Smooth muscle cell (in vitro differentiated cells): ENCODE measurements at regions not wholly inside any gene's neighbourhood (a gene's known extent, or its start where the extent isn't known, plus 50 kb on each side); places are given as distances from the start of the nearest gene placed in this dataset.

ENCODE experiments used
- DNase-seq: peaks from one replicate; lab custom pipeline; 2025; ENCODE audit not compliant: unreplicated experiment; lab: John Stamatoyannopoulos, UW
- H2AFZ ChIP-seq: fragments of 200-600 bp; sonication (generic); 2 replicates; pipeline ENCODE4 v1.6.0; 2016; ENCODE audit warnings: antibody characterized with exemption, low read depth, mild to moderate bottlenecking
- H3F3A ChIP-seq: fragments of 200-600 bp; sonication (generic); 2 replicates; pipeline ENCODE4 v1.6.0; 2017; ENCODE audit warnings: antibody characterized with exemption, low read depth
- H3K27ac ChIP-seq: fragments of 200-600 bp; sonication (generic); 2 replicates; pipeline ENCODE4 v1.5.1; 2016; ENCODE audit warnings: low read depth, mild to moderate bottlenecking
- H3K27me3 ChIP-seq: fragments of 200-600 bp; sonication (generic); 2 replicates; pipeline ENCODE4 v1.6.1; 2016; ENCODE audit warnings: low read depth, mild to moderate bottlenecking
- H3K36me3 ChIP-seq: fragments of 200-600 bp; sonication (generic); 2 replicates; pipeline ENCODE4 v1.5.1; 2016; ENCODE audit warnings: low read depth
- H3K4me1 ChIP-seq: fragments of 200-600 bp; sonication (generic); 2 replicates; pipeline ENCODE4 v1.5.1; 2016; ENCODE audit warnings: low read depth
- H3K4me2 ChIP-seq: fragments of 200-600 bp; sonication (generic); 2 replicates; pipeline ENCODE4 v1.6.0; 2016; ENCODE audit warnings: mild to moderate bottlenecking
- H3K4me3 ChIP-seq: fragments of 200-600 bp; sonication (generic); 2 replicates; pipeline ENCODE4 v1.5.1; 2016; ENCODE audit warnings: mild to moderate bottlenecking
- H3K79me2 ChIP-seq: fragments of 200-600 bp; sonication (generic); 2 replicates; pipeline ENCODE4 v1.6.0; 2016; ENCODE audit warnings: low read depth, mild to moderate bottlenecking
- H3K9ac ChIP-seq: fragments of 200-600 bp; sonication (generic); 2 replicates; pipeline ENCODE4 v1.6.0; 2016; ENCODE audit warnings: low read depth
- H3K9me3 ChIP-seq: fragments of 200-600 bp; sonication (generic); replicated peaks from 2 replicates; pipeline ENCODE4 v1.5.1; 2016; ENCODE audit warnings: low read depth
- H4K20me1 ChIP-seq: fragments of 200-600 bp; sonication (generic); 2 replicates; pipeline ENCODE4 v1.6.0; 2016; ENCODE audit warnings: low read depth
- CTCF ChIP-seq: fragments of 200-600 bp; sonication (generic); IDR thresholded peaks from 2 replicates; pipeline ENCODE4 v1.5.1; 2017; ENCODE audit warnings: borderline replicate concordance, mild to moderate bottlenecking, antibody characterized with exemption; ENCODE audit not compliant: insufficient read depth, poor library complexity, severe bottlenecking
- WGBS: methylation state at CpG from one replicate; pipeline ENCODE4 v1.1.7; 2016; ENCODE audit warnings: low lambda C conversion rate; 5-methylcytosine and 5-hydroxymethylcytosine counted together

GRCh38 chr9:80251778-80252177 lies 680.0 kb downstream of the TLE4 start:
- no peaks in the 10 kb centered on the region for H4K20me1 ChIP-seq
- no peaks in the 10 kb centered on the region for H3K79me2 ChIP-seq
- H3K4me3 ChIP-seq = no peak overlapping the region
- no peak overlapping the region for H2AFZ ChIP-seq
- H3K9me3 ChIP-seq = peaks cover under 1% of the 10 kb centered on the region
- no peak overlapping the region for H3K4me2 ChIP-seq
- no peaks in the 10 kb centered on the region for H3K4me1 ChIP-seq
- no peak overlapping the region for H3K27ac ChIP-seq
- WGBS = 67% methylated on average over 4 of the region's 6 CpGs
- H3K36me3 ChIP-seq = peaks cover under 1% of the 10 kb centered on the region
- no peak for DNase-seq
- no peak overlapping the region for H3K9ac ChIP-seq
- TF ChIP-seq CTCF = no peak
- H3K27me3 ChIP-seq = no peaks in the 10 kb centered on the region
- H3F3A ChIP-seq = no peaks in the 10 kb centered on the region

GRCh38 chr9:80242022-80242421 lies 670.3 kb downstream of the TLE4 start:
- no peaks in the 10 kb centered on the region for H3K27me3 ChIP-seq
- H3K9me3 ChIP-seq = peaks cover 3% of the 10 kb centered on the region
- no peak overlapping the region for H3K4me3 ChIP-seq
- no peak overlapping the region for H3K27ac ChIP-seq
- 78% methylated on average over 2 of the region's 2 CpGs for WGBS
- no peaks in the 10 kb centered on the region for H4K20me1 ChIP-seq
- H3K9ac ChIP-seq = no peak overlapping the region
- H3F3A ChIP-seq = no peaks in the 10 kb centered on the region
- H3K79me2 ChIP-seq = no peaks in the 10 kb centered on the region
- DNase-seq = no peak
- H3K4me2 ChIP-seq = no peak overlapping the region
- no peaks in the 10 kb centered on the region for H3K4me1 ChIP-seq
- TF ChIP-seq CTCF = no peak
- peaks cover 6% of the 10 kb centered on the region for H3K36me3 ChIP-seq
- H2AFZ ChIP-seq = no peak overlapping the region

GRCh38 chr9:80235752-80236151 lies 664.0 kb downstream of the TLE4 start:
- H3K4me1 ChIP-seq = no peaks in the 10 kb centered on the region
- H3F3A ChIP-seq = no peaks in the 10 kb centered on the region
- H3K79me2 ChIP-seq = no peaks in the 10 kb centered on the region
- no peak overlapping the region for H3K4me3 ChIP-seq
- H3K4me2 ChIP-seq = no peak overlapping the region
- no peaks in the 10 kb centered on the region for H3K9me3 ChIP-seq
- H3K9ac ChIP-seq = no peak overlapping the region
- H2AFZ ChIP-seq = no peak overlapping the region
- no peaks in the 10 kb centered on the region for H3K36me3 ChIP-seq
- no peaks in the 10 kb centered on the region for H4K20me1 ChIP-seq
- H3K27me3 ChIP-seq = no peaks in the 10 kb centered on the region
- TF ChIP-seq CTCF = no peak
- 95% methylated on average over 1 of the region's 1 CpG for WGBS
- H3K27ac ChIP-seq = no peak overlapping the region
- DNase-seq = no peak

GRCh38 chr9:80233906-80234305 lies 662.1 kb downstream of the TLE4 start:
- Histone ChIP-seq H3K4me2 (no peak overlapping the region), H3K27me3 (no peaks in the 10 kb centered on the region), H2AFZ (no peak overlapping the region), H3K4me3 (no peak overlapping the region), H3K4me1 (no peaks in the 10 kb centered on the region), H3K79me2 (no peaks in the 10 kb centered on the region), H4K20me1 (no peaks in the 10 kb centered on the region), H3F3A (no peaks in the 10 kb centered on the region), H3K36me3 (no peaks in the 10 kb centered on the region), H3K9ac (no peak overlapping the region), H3K27ac (no peak overlapping the region), H3K9me3 (no peaks in the 10 kb centered on the region)
- no peak for DNase-seq
- TF ChIP-seq CTCF = no peak
- WGBS = 52% methylated on average over 2 of the region's 2 CpGs
